Ovary (tissue), 3 donors: ENCODE measurements at regions not wholly inside any gene's neighbourhood (a gene's known extent, or its start where the extent isn't known, plus 50 kb on each side); places are given as distances from the start of the nearest gene placed in this dataset.

ENCODE experiments used
- POLR2A ChIP-seq: fragments of 450-650 bp; IDR thresholded peaks from one replicate; pipeline ENCODE4 v1.6.1; 2017; ENCODE audit warnings: antibody characterized with exemption, mild to moderate bottlenecking, moderate library complexity
- TF ChIP-seq, protein P1 (sequence below), 3 donors: fragments of 450-650 bp in 2 of 3; fragments of 200-600 bp in 1 of 3; IDR thresholded peaks; one replicate each; pipeline versions ENCODE4 v1.5.1 to v1.8.0; 2016 to 2022; ENCODE audit warnings: antibody characterized with exemption in 3 of 3, mild to moderate bottlenecking in 1 of 3
- donor health status: DM: no; HTN: no; CAD: no.

DNA sequence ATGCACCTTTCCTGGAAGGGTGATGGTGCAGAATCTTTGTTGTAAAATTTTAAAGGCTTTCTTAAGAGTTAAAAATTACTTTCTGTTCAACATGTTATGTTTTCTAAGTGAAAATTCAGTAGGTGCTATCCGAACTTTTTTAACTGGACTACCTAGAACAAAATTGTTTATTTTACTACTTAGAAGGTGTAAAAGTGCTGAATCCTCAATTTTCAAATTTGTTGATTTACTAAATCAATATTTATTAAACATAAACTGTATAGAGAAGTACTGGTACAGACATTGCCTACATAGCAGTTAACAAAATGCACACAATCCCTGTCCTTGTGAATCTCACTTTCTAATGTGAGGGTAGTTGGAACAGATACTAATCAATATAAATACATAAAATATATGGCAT, 277.5 kb downstream of the CTH start:
- TF ChIP-seq, protein P1, sequence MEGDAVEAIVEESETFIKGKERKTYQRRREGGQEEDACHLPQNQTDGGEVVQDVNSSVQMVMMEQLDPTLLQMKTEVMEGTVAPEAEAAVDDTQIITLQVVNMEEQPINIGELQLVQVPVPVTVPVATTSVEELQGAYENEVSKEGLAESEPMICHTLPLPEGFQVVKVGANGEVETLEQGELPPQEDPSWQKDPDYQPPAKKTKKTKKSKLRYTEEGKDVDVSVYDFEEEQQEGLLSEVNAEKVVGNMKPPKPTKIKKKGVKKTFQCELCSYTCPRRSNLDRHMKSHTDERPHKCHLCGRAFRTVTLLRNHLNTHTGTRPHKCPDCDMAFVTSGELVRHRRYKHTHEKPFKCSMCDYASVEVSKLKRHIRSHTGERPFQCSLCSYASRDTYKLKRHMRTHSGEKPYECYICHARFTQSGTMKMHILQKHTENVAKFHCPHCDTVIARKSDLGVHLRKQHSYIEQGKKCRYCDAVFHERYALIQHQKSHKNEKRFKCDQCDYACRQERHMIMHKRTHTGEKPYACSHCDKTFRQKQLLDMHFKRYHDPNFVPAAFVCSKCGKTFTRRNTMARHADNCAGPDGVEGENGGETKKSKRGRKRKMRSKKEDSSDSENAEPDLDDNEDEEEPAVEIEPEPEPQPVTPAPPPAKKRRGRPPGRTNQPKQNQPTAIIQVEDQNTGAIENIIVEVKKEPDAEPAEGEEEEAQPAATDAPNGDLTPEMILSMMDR (IDR thresholded peaks at IDR 0.05) = no peak
- no peak for TF ChIP-seq POLR2A
